ENCODE measurements at regions not wholly inside any gene's neighbourhood (a gene's known extent, or its start where the extent isn't known, plus 50 kb on each side); places are given as distances from the start of the nearest gene placed in this dataset.
"Not testable (repeated sequence)": the region's sequence is repeated elsewhere in the genome, so short reads cannot be mapped to it uniquely, and the experiment has no call there.

GRCh38 chr1:113303267-113303666 is 87.0 kb upstream of the MAGI3 start:
- ATAC-seq: no peak
- no peaks in the 10 kb centered on the region for H3F3A ChIP-seq (ENCODE audit: low read length, unreplicated experiment)
- no peaks in the 10 kb centered on the region for H3K36me3 ChIP-seq (ENCODE audit: low read depth, low read length)
- no TSS peak for BruUV-seq (replicated peaks)
- H3K9me3 ChIP-seq (ENCODE audit: low read length): no peaks in the 10 kb centered on the region
- no peak overlapping the region for H3K4me2 ChIP-seq (ENCODE audit: low read length)
- H4K20me1 ChIP-seq (ENCODE audit: low read length): no peaks in the 10 kb centered on the region
- no peak overlapping the region for H3K9ac ChIP-seq (ENCODE audit: low read length)
- no peak overlapping the region for H3K4me3 ChIP-seq (ENCODE audit: low read length)
- no peak for DNase-seq
- H3K27me3 ChIP-seq (ENCODE audit: low read length): no peaks in the 10 kb centered on the region
- ChIA-PET POLR2A (ENCODE audit: unreplicated experiment) (no interaction called here), CTCF (no interaction called here)
- no peaks in the 10 kb centered on the region for H3K9me2 ChIP-seq (replicated peaks; ENCODE audit: low read length)
- intact Hi-C loops (cut with micrococcal nuclease): no loop called here
- H3K4me1 ChIP-seq (ENCODE audit: insufficient read depth, low read length): peaks cover 10% of the 10 kb centered on the region
- H2AFZ ChIP-seq (ENCODE audit: low read length): no peak overlapping the region
- TF ChIP-seq EZH2phosphoT487 (IDR thresholded peaks at IDR 0.05; ENCODE audit: borderline replicate concordance, low read length) (no peak), CTCF (conservative IDR thresholded peaks at IDR 0.05; ENCODE audit: low read depth, low read length) (no peak)
- H3K27ac ChIP-seq (ENCODE audit: low read length): no peak overlapping the region
- no peaks in the 10 kb centered on the region for H3K79me2 ChIP-seq (ENCODE audit: low read length)

GRCh38 chr1:113305029-113305428 is 85.3 kb upstream of the MAGI3 start:
- DNase-seq; intact Hi-C loops (cut with micrococcal nuclease); H3F3A ChIP-seq (ENCODE audit: low read length, unreplicated experiment); H3K9me2 ChIP-seq (replicated peaks; ENCODE audit: low read length); H3K9me3 ChIP-seq (ENCODE audit: low read length); H3K4me2 ChIP-seq (ENCODE audit: low read length); H3K27ac ChIP-seq (ENCODE audit: low read length); CTCF ChIA-PET; POLR2A ChIA-PET (ENCODE audit: unreplicated experiment); H3K36me3 ChIP-seq (ENCODE audit: low read depth, low read length); H4K20me1 ChIP-seq (ENCODE audit: low read length); H3K9ac ChIP-seq (ENCODE audit: low read length); ATAC-seq; H3K79me2 ChIP-seq (ENCODE audit: low read length); BruUV-seq (replicated peaks); H3K27me3 ChIP-seq (ENCODE audit: low read length); H2AFZ ChIP-seq (ENCODE audit: low read length); H3K4me3 ChIP-seq (ENCODE audit: low read length): not testable (repeated sequence)
- H3K4me1 ChIP-seq (ENCODE audit: insufficient read depth, low read length): peaks cover 19% of the 10 kb centered on the region

GRCh38 chr1:113307771-113308445 is 82.4 kb upstream of the MAGI3 start:
- Histone ChIP-seq H3K4me2 (ENCODE audit: low read length) (peak overlapping the region; percentile 55), H4K20me1 (ENCODE audit: low read length) (no peaks in the 10 kb centered on the region), H3K27me3 (ENCODE audit: low read length) (no peaks in the 10 kb centered on the region), H3K36me3 (ENCODE audit: low read depth, low read length) (no peaks in the 10 kb centered on the region), H3F3A (ENCODE audit: low read length, unreplicated experiment) (no peaks in the 10 kb centered on the region), H3K79me2 (ENCODE audit: low read length) (no peaks in the 10 kb centered on the region), H3K9me3 (ENCODE audit: low read length) (no peaks in the 10 kb centered on the region), H3K9me2 (replicated peaks; ENCODE audit: low read length) (no peaks in the 10 kb centered on the region), H3K4me1 (ENCODE audit: insufficient read depth, low read length) (peaks cover 19% of the 10 kb centered on the region), H2AFZ (ENCODE audit: low read length) (no peak overlapping the region), H3K9ac (ENCODE audit: low read length) (no peak overlapping the region), H3K4me3 (ENCODE audit: low read length) (no peak overlapping the region), H3K27ac (ENCODE audit: low read length) (no peak overlapping the region)
- ATAC-seq (peak; percentile 69), DNase-seq (peak; percentile 55)
- intact Hi-C loops (cut with micrococcal nuclease): no loop called here
- no TSS peak for BruUV-seq (replicated peaks)
- TF ChIP-seq EZH2phosphoT487 (IDR thresholded peaks at IDR 0.05; ENCODE audit: borderline replicate concordance, low read length): no peak
- TF ChIP-seq CTCF (conservative IDR thresholded peaks at IDR 0.05; ENCODE audit: low read depth, low read length): no peak
- no peak for TF ChIP-seq EZH2 (IDR thresholded peaks at IDR 0.05; ENCODE audit: low read length, unreplicated experiment)
- ChIA-PET POLR2A (ENCODE audit: unreplicated experiment) (no interaction called here), CTCF (no interaction called here)

- H3K27ac ChIP-seq (ENCODE audit: low read length); H3K79me2 ChIP-seq (ENCODE audit: low read length); CTCF ChIA-PET; H3F3A ChIP-seq (ENCODE audit: low read length, unreplicated experiment); H3K9me3 ChIP-seq (ENCODE audit: low read length); POLR2A ChIA-PET (ENCODE audit: unreplicated experiment); H3K36me3 ChIP-seq (ENCODE audit: low read depth, low read length); ATAC-seq; H3K4me3 ChIP-seq (ENCODE audit: low read length); BruUV-seq (replicated peaks); H3K9me2 ChIP-seq (replicated peaks; ENCODE audit: low read length); H3K27me3 ChIP-seq (ENCODE audit: low read length); H3K4me2 ChIP-seq (ENCODE audit: low read length); H2AFZ ChIP-seq (ENCODE audit: low read length); H3K9ac ChIP-seq (ENCODE audit: low read length); DNase-seq; H4K20me1 ChIP-seq (ENCODE audit: low read length); intact Hi-C loops (cut with micrococcal nuclease): not testable (repeated sequence)
- H3K4me1 ChIP-seq (ENCODE audit: insufficient read depth, low read length): peaks cover 15% of the 10 kb centered on the region
Measured at GRCh38 chr1:113312651-113313050, 77.7 kb upstream of the MAGI3 start.

All from PC-3 (cell line).